GM06990 (cell line): ENCODE measurements at regions not wholly inside any gene's neighbourhood (a gene's known extent, or its start where the extent isn't known, plus 50 kb on each side); places are given as distances from the start of the nearest gene placed in this dataset.

Experiments
- DNase-seq: peaks from one replicate; pipeline ENCODE4 v3.0.0-alpha.2; 2011; ENCODE audit not compliant: insufficient read length; ENCODE audit errors: extremely low read depth
- H3K27me3 ChIP-seq: replicated peaks from 2 replicates; pipeline ENCODE4 v1.6.0; 2011; ENCODE audit warnings: low read length; ENCODE audit not compliant: control insufficient read depth, insufficient read depth
- H3K36me3 ChIP-seq: 2 replicates; pipeline ENCODE4 v1.5.1; 2011; ENCODE audit warnings: low read length; ENCODE audit not compliant: control insufficient read depth, insufficient read depth
- H3K4me3 ChIP-seq: replicated peaks from 2 replicates; pipeline ENCODE4 v1.5.1; 2011; ENCODE audit warnings: low read depth, mild to moderate bottlenecking, control low read depth, low read length
- TF ChIP-seq, protein P1 (sequence below): IDR thresholded peaks from 2 replicates; pipeline ENCODE4 v1.5.1; 2011; ENCODE audit warnings: low read length, control low read depth, mild to moderate bottlenecking, inconsistent platforms; ENCODE audit not compliant: insufficient read depth, poor library complexity, severe bottlenecking

- H3K4me3 ChIP-seq: no peak overlapping the region
- H3K36me3 ChIP-seq: no peaks in the 10 kb centered on the region
- DNase-seq: no peak
- no peaks in the 10 kb centered on the region for H3K27me3 ChIP-seq
- TF ChIP-seq, protein P1, sequence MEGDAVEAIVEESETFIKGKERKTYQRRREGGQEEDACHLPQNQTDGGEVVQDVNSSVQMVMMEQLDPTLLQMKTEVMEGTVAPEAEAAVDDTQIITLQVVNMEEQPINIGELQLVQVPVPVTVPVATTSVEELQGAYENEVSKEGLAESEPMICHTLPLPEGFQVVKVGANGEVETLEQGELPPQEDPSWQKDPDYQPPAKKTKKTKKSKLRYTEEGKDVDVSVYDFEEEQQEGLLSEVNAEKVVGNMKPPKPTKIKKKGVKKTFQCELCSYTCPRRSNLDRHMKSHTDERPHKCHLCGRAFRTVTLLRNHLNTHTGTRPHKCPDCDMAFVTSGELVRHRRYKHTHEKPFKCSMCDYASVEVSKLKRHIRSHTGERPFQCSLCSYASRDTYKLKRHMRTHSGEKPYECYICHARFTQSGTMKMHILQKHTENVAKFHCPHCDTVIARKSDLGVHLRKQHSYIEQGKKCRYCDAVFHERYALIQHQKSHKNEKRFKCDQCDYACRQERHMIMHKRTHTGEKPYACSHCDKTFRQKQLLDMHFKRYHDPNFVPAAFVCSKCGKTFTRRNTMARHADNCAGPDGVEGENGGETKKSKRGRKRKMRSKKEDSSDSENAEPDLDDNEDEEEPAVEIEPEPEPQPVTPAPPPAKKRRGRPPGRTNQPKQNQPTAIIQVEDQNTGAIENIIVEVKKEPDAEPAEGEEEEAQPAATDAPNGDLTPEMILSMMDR: no peak
Observed at GRCh38 chr6:135633573-135633972, 136.0 kb upstream of the AHI1 start.

DNA sequence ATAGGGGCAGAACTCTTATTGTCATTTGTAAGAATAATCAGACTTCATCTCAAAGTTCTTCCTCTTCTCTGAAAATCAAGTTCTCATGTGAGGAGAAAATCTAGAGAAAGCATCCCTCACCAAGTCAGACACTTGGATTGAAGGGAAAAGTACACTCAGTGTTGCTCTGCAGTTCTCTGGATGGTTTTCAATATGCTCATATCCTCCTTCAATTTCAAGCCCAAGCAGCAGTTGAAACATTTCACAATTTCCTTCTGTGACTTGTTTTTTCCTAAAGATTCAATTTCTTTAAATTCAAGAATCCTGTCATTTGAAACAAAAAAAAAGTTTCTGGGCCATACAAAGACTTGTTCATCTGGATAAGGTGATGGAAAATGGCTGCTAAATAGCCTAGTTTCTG lies 140.2 kb upstream of the AHI1 start:
- H3K4me3 ChIP-seq: no peak overlapping the region

GRCh38 chr6:135638108-135638507 lies 140.6 kb upstream of the AHI1 start:
- Histone ChIP-seq H3K4me3 (no peak overlapping the region), H3K36me3 (no peaks in the 10 kb centered on the region), H3K27me3 (no peaks in the 10 kb centered on the region)
- no peak for DNase-seq
- TF ChIP-seq, protein P1: no peak

More for the DNA sequence above, 140.2 kb upstream of the AHI1 start:
- H3K27me3 ChIP-seq: no peaks in the 10 kb centered on the region
- no peak for DNase-seq
- TF ChIP-seq, protein P1: no peak
- no peaks in the 10 kb centered on the region for H3K36me3 ChIP-seq

DNA sequence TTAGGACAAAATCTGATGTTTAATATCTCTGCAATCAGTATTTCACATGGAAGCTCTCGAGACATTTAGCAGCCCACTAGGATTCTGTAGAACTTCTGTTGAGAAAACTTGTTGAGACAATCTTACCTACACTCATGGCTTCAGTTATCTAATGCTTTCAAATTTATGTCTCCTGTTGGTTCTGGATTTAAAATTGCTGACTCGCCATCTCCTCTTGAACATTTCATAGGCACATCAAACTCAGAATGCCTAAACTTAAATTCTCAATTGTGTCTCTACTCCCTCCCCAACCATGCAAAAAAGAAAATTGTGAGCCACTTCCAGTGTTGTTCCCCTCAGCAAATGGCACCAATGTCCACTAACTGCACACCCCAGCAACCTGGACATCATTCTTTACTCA lies 142.5 kb upstream of the AHI1 start:
- DNase-seq: no peak
- Histone ChIP-seq H3K4me3 (no peak overlapping the region), H3K36me3 (no peaks in the 10 kb centered on the region), H3K27me3 (no peaks in the 10 kb centered on the region)
- TF ChIP-seq, protein P1: no peak

- Histone ChIP-seq H3K27me3 (no peaks in the 10 kb centered on the region), H3K4me3 (no peak overlapping the region), H3K36me3 (no peaks in the 10 kb centered on the region)
- DNase-seq: no peak
- TF ChIP-seq, protein P1: no peak
Observed at GRCh38 chr6:135640449-135641111, 143.0 kb upstream of the AHI1 start.

GRCh38 chr6:135642912-135643311 lies 145.4 kb upstream of the AHI1 start:
- Histone ChIP-seq H3K27me3 (no peaks in the 10 kb centered on the region), H3K4me3 (no peak overlapping the region), H3K36me3 (no peaks in the 10 kb centered on the region)
- TF ChIP-seq, protein P1: no peak
- no peak for DNase-seq
